ENCODE measurements at regions not wholly inside any gene's neighbourhood (a gene's known extent, or its start where the extent isn't known, plus 50 kb on each side); places are given as distances from the start of the nearest gene placed in this dataset.

- Histone ChIP-seq H3K4me3 (no peak overlapping the region), H3K27ac (ENCODE audit: low read depth in 1 of 2, low read length in 1 of 2) (no peak overlapping the region), H3K9ac (ENCODE audit: insufficient read depth in 1 of 2, low read length in 2 of 2) (no peak overlapping the region), H3K9me3 (ENCODE audit: control insufficient read depth in 4 of 4, insufficient read depth in 3 of 4, low read length in 3 of 4) (no peaks in the 10 kb centered on the region), H3K4me1 (ENCODE audit: control insufficient read depth in 5 of 5, insufficient read depth in 5 of 5, low read length in 5 of 5) (peaks cover 0 to 12% (median 2%) of the 10 kb centered on the region in 5 donors), H3K27me3 (ENCODE audit: control insufficient read depth in 3 of 3, insufficient read depth in 3 of 3, low read length in 2 of 3) (no peaks in the 10 kb centered on the region), H3K36me3 (ENCODE audit: control insufficient read depth in 4 of 4, insufficient read depth in 4 of 4, low read length in 4 of 4) (no peaks in the 10 kb centered on the region)
- WGBS, 2 donors: 80 to 93% methylated on average over 4 of the region's 4 CpGs
- peak; percentile 52 for ATAC-seq (ENCODE audit: insufficient read depth, low FRiP score)
- no peak for DNase-seq
- TF ChIP-seq CTCF (IDR thresholded peaks at IDR 0.05; ENCODE audit: control extremely low read depth, extremely low read depth): no peak
These were observed 91.4 kb upstream of the LGALSL start for GRCh38 chr2:64362562-64363026.

- H3K9ac ChIP-seq (ENCODE audit: insufficient read depth in 1 of 2, low read length in 2 of 2): no peak overlapping the region
- peaks cover 0 to 12% (median 2%) of the 10 kb centered on the region in 5 donors for H3K4me1 ChIP-seq (ENCODE audit: control insufficient read depth in 5 of 5, insufficient read depth in 5 of 5, low read length in 5 of 5)
- no peaks in the 10 kb centered on the region for H3K9me3 ChIP-seq (ENCODE audit: control insufficient read depth in 4 of 4, insufficient read depth in 3 of 4, low read length in 3 of 4)
- no peaks in the 10 kb centered on the region for H3K36me3 ChIP-seq (ENCODE audit: control insufficient read depth in 4 of 4, insufficient read depth in 4 of 4, low read length in 4 of 4)
- H3K27ac ChIP-seq (ENCODE audit: low read depth in 1 of 2, low read length in 1 of 2): no peak overlapping the region
- DNase-seq: no peak
- no peak for ATAC-seq (ENCODE audit: insufficient read depth, low FRiP score)
- WGBS, 2 donors: 90 to 95% methylated on average over 4 of the region's 4 CpGs
- no peak overlapping the region for H3K4me3 ChIP-seq
- TF ChIP-seq CTCF (IDR thresholded peaks at IDR 0.05; ENCODE audit: control extremely low read depth, extremely low read depth): no peak
- H3K27me3 ChIP-seq (ENCODE audit: control insufficient read depth in 3 of 3, insufficient read depth in 3 of 3, low read length in 2 of 3): no peaks in the 10 kb centered on the region
These were observed 90.8 kb upstream of the LGALSL start for GRCh38 chr2:64363140-64363539.

GRCh38 chr2:64363848-64364247 is 90.1 kb upstream of the LGALSL start:
- ATAC-seq (ENCODE audit: insufficient read depth, low FRiP score) (no peak), DNase-seq (no peak)
- Histone ChIP-seq H3K27me3 (ENCODE audit: control insufficient read depth in 3 of 3, insufficient read depth in 3 of 3, low read length in 2 of 3) (no peaks in the 10 kb centered on the region), H3K4me3 (no peak overlapping the region), H3K9ac (ENCODE audit: insufficient read depth in 1 of 2, low read length in 2 of 2) (no peak overlapping the region), H3K4me1 (ENCODE audit: control insufficient read depth in 5 of 5, insufficient read depth in 5 of 5, low read length in 5 of 5) (peaks cover 0 to 12% (median 2%) of the 10 kb centered on the region in 5 donors), H3K9me3 (ENCODE audit: control insufficient read depth in 4 of 4, insufficient read depth in 3 of 4, low read length in 3 of 4) (no peaks in the 10 kb centered on the region), H3K36me3 (ENCODE audit: control insufficient read depth in 4 of 4, insufficient read depth in 4 of 4, low read length in 4 of 4) (no peaks in the 10 kb centered on the region), H3K27ac (ENCODE audit: low read depth in 1 of 2, low read length in 1 of 2) (no peak overlapping the region)
- 75 to 84% methylated on average over 2 of the region's 2 CpGs for WGBS, 2 donors
- no peak for TF ChIP-seq CTCF (IDR thresholded peaks at IDR 0.05; ENCODE audit: control extremely low read depth, extremely low read depth)
